ENCODE measurements at regions not wholly inside any gene's neighbourhood (a gene's known extent, or its start where the extent isn't known, plus 50 kb on each side); places are given as distances from the start of the nearest gene placed in this dataset.

- TF ChIP-seq TAF1 (IDR thresholded peaks at IDR 0.05; ENCODE audit: borderline replicate concordance, low read depth, low read length): no peak
- TF ChIP-seq, protein P1, sequence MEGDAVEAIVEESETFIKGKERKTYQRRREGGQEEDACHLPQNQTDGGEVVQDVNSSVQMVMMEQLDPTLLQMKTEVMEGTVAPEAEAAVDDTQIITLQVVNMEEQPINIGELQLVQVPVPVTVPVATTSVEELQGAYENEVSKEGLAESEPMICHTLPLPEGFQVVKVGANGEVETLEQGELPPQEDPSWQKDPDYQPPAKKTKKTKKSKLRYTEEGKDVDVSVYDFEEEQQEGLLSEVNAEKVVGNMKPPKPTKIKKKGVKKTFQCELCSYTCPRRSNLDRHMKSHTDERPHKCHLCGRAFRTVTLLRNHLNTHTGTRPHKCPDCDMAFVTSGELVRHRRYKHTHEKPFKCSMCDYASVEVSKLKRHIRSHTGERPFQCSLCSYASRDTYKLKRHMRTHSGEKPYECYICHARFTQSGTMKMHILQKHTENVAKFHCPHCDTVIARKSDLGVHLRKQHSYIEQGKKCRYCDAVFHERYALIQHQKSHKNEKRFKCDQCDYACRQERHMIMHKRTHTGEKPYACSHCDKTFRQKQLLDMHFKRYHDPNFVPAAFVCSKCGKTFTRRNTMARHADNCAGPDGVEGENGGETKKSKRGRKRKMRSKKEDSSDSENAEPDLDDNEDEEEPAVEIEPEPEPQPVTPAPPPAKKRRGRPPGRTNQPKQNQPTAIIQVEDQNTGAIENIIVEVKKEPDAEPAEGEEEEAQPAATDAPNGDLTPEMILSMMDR (IDR thresholded peaks at IDR 0.05): no peak
- TF ChIP-seq, protein P2, sequence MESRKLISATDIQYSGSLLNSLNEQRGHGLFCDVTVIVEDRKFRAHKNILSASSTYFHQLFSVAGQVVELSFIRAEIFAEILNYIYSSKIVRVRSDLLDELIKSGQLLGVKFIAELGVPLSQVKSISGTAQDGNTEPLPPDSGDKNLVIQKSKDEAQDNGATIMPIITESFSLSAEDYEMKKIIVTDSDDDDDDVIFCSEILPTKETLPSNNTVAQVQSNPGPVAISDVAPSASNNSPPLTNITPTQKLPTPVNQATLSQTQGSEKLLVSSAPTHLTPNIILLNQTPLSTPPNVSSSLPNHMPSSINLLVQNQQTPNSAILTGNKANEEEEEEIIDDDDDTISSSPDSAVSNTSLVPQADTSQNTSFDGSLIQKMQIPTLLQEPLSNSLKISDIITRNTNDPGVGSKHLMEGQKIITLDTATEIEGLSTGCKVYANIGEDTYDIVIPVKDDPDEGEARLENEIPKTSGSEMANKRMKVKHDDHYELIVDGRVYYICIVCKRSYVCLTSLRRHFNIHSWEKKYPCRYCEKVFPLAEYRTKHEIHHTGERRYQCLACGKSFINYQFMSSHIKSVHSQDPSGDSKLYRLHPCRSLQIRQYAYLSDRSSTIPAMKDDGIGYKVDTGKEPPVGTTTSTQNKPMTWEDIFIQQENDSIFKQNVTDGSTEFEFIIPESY (IDR thresholded peaks at IDR 0.05; ENCODE audit: borderline replicate concordance, low read depth): no peak
- TF ChIP-seq USF1 (IDR thresholded peaks at IDR 0.05; ENCODE audit: borderline replicate concordance, low read depth): no peak
- TF ChIP-seq POLR2AphosphoS5 (IDR thresholded peaks at IDR 0.05; ENCODE audit: low read depth, low read length): no peak
- TF ChIP-seq EZH2phosphoT487 (IDR thresholded peaks at IDR 0.05; ENCODE audit: borderline replicate concordance, low read depth): no peak
- TF ChIP-seq REST (IDR thresholded peaks at IDR 0.05; ENCODE audit: low read depth, low read length): no peak
- TF ChIP-seq GATA2 (CRISPR knock-in tag; IDR thresholded peaks at IDR 0.05): no peak
- no peak for TF ChIP-seq SIN3A (IDR thresholded peaks at IDR 0.05; ENCODE audit: borderline replicate concordance, low read depth, low read length)
- no peak for TF ChIP-seq YY1 (IDR thresholded peaks at IDR 0.05; ENCODE audit: low read depth)
- TF ChIP-seq SMC3 (IDR thresholded peaks at IDR 0.05; ENCODE audit: low read depth, low read length): no peak
These were observed 406.5 kb downstream of the LRIG3 start for GRCh38 chr12:58513852-58514251.
